GM23338 (cell line): ENCODE measurements at regions not wholly inside any gene's neighbourhood (a gene's known extent, or its start where the extent isn't known, plus 50 kb on each side); places are given as distances from the start of the nearest gene placed in this dataset.

Source experiments
- ATAC-seq: fragments of 200-7000 bp; cut with Tn5 transposase; 3 replicates; pipeline ENCODE4 v1.9.1; 2020
- DNase-seq: peaks from one replicate; pipeline ENCODE4 v3.0.0-alpha.2; 2015; ENCODE audit warnings: low spot score
- H2AFZ ChIP-seq: fragments of 200-600 bp; sonication (generic); 2 replicates; pipeline ENCODE4 v1.8.0; 2016; ENCODE audit warnings: antibody characterized with exemption, mild to moderate bottlenecking, moderate library complexity
- H3F3A ChIP-seq: fragments of 200-600 bp; sonication (generic); replicated peaks from 2 replicates; pipeline ENCODE4 v1.8.0; 2017; ENCODE audit warnings: antibody characterized with exemption, mixed run types, low read depth
- H3K27ac ChIP-seq: fragments of 200-600 bp; sonication (generic); 2 replicates; pipeline ENCODE4 v1.6.1; 2016; ENCODE audit warnings: low read depth
- H3K27me3 ChIP-seq: fragments of 200-600 bp; sonication (generic); 2 replicates; pipeline ENCODE4 v1.8.0; 2016; ENCODE audit warnings: mild to moderate bottlenecking, mixed run types, moderate library complexity; ENCODE audit not compliant: insufficient read depth
- H3K36me3 ChIP-seq: fragments of 200-600 bp; sonication (generic); 2 replicates; pipeline ENCODE4 v1.8.0; 2016; ENCODE audit warnings: mild to moderate bottlenecking; ENCODE audit not compliant: insufficient read depth
- H3K4me1 ChIP-seq: fragments of 200-600 bp; sonication (generic); 2 replicates; pipeline ENCODE4 v1.8.0; 2016; ENCODE audit warnings: mild to moderate bottlenecking, moderate library complexity; ENCODE audit not compliant: insufficient read depth
- H3K4me2 ChIP-seq: fragments of 200-600 bp; sonication (generic); 2 replicates; pipeline ENCODE4 v1.7.1; 2017; ENCODE audit warnings: mixed run types
- H3K4me3 ChIP-seq: fragments of 200-600 bp; sonication (generic); 2 replicates; pipeline ENCODE4 v1.6.1; 2016; ENCODE audit warnings: mixed run types
- H3K79me2 ChIP-seq: fragments of 200-600 bp; sonication (generic); replicated peaks from 2 replicates; pipeline ENCODE4 v1.8.0; 2017; ENCODE audit warnings: mild to moderate bottlenecking; ENCODE audit not compliant: insufficient read depth
- H3K9me2 ChIP-seq: fragments of 200-600 bp; sonication (generic); 2 replicates; pipeline ENCODE4 v1.8.0; 2017; ENCODE audit not compliant: insufficient read depth
- H4K20me1 ChIP-seq: fragments of 200-600 bp; sonication (generic); replicated peaks from 2 replicates; pipeline ENCODE4 v1.8.0; 2017; ENCODE audit warnings: mild to moderate bottlenecking; ENCODE audit not compliant: insufficient read depth
- H3K27ac Mint-ChIP-seq: 2 replicates; pipeline ENCODE4 v1.8.0; 2020; ENCODE audit warnings: inconsistent platforms, mild to moderate bottlenecking, moderate library complexity, mixed read lengths
- H3K27me3 Mint-ChIP-seq: 3 replicates; pipeline ENCODE4 v1.8.0; 2022; ENCODE audit warnings: low read depth, mild to moderate bottlenecking, moderate library complexity, mixed read lengths, inconsistent platforms; ENCODE audit not compliant: insufficient read depth, poor library complexity
- H3K36me3 Mint-ChIP-seq: 3 replicates; pipeline ENCODE4 v1.8.0; 2021; ENCODE audit warnings: low read depth, mild to moderate bottlenecking, inconsistent platforms, moderate library complexity, mixed read lengths
- H3K4me1 Mint-ChIP-seq: 3 replicates; pipeline ENCODE4 v1.8.0; 2020; ENCODE audit warnings: mild to moderate bottlenecking, inconsistent platforms, mixed read lengths
- H3K4me3 Mint-ChIP-seq: 3 replicates; pipeline ENCODE4 v1.8.0; 2021; ENCODE audit warnings: moderate library complexity, mild to moderate bottlenecking, inconsistent platforms, mixed read lengths
- H3K9me3 Mint-ChIP-seq: 3 replicates; pipeline ENCODE4 v1.8.0; 2020; ENCODE audit warnings: moderate library complexity, mild to moderate bottlenecking, inconsistent platforms, mixed read lengths
- CREB1 ChIP-seq: fragments of 250-450 bp; sonication (Bioruptor Pico); IDR thresholded peaks from 2 replicates; pipeline ENCODE4 v1.5.0; 2020; ENCODE audit warnings: low read depth, mild to moderate bottlenecking, moderate library complexity
- EZH2 ChIP-seq: fragments of 200-600 bp; sonication (generic); IDR thresholded peaks from one replicate; pipeline ENCODE4 v1.8.0; 2017; ENCODE audit warnings: antibody characterized with exemption, mild to moderate bottlenecking, low read depth; ENCODE audit not compliant: unreplicated experiment
- JUNB ChIP-seq: IDR thresholded peaks from one replicate; pipeline ENCODE4 v1.6.1; 2016; ENCODE audit warnings: antibody characterized with exemption; ENCODE audit not compliant: unreplicated experiment
- NANOG ChIP-seq: IDR thresholded peaks from 2 replicates; pipeline ENCODE4 v1.6.1; 2016; ENCODE audit warnings: antibody characterized with exemption, borderline replicate concordance
- POLR2AphosphoS5 ChIP-seq: IDR thresholded peaks from 2 replicates; pipeline ENCODE4 v1.6.1; 2016; ENCODE audit warnings: antibody characterized with exemption, low read depth
- REST ChIP-seq: IDR thresholded peaks from one replicate; pipeline ENCODE4 v1.6.1; 2018; ENCODE audit warnings: antibody characterized with exemption; ENCODE audit not compliant: unreplicated experiment
- STAT1 ChIP-seq: IDR thresholded peaks from one replicate; pipeline ENCODE4 v1.6.1; 2016; ENCODE audit warnings: antibody characterized with exemption; ENCODE audit not compliant: unreplicated experiment
- ZNF462 ChIP-seq: fragments of 250-450 bp; sonication (Bioruptor Pico); IDR thresholded peaks from 2 replicates; pipeline ENCODE4 v1.5.0; 2020; ENCODE audit warnings: mild to moderate bottlenecking, moderate library complexity
- TF ChIP-seq, protein P1 (sequence below), 2 experiments: fragments of 200-600 bp in 1 of 2; sonication (generic) in 1 of 2; conservative IDR thresholded peaks; 2 replicates each; pipeline versions ENCODE4 v1.5.1 to v1.6.1; 2016 to 2017; ENCODE audit warnings: antibody characterized with exemption in 2 of 2, low read depth in 2 of 2, mild to moderate bottlenecking in 2 of 2, moderate library complexity in 1 of 2
- TF ChIP-seq, protein P2 (sequence below): IDR thresholded peaks from 2 replicates; pipeline ENCODE4 v1.6.1; 2016; ENCODE audit warnings: antibody characterized with exemption

DNA sequence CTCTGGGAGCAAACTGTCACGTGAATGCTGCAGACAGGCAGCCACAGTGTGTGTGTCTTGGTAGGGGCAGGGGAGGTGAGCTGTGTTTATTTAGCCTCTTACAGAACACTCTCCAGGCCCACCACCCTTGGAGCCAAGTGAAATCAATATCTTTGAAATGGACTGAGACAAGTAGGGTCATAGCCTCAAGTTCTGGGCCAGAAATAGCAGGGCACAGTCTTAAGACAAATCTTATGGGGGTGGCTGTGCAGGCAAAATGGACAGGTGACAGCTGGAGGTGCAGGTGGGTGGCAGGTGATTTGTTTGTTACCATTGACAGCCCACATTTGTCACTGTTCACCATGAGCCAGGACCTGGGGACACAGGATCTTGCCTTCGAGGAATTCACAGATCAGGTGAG, 93.6 kb upstream of the NMNAT3 start (continued):
- TF ChIP-seq ZNF462 (CRISPR knock-in tag) (no peak), JUNB (no peak), EZH2 (no peak), NANOG (no peak), STAT1 (no peak)

- no peak for ATAC-seq
- H3K4me1 ChIP-seq, result no peaks in the 10 kb centered on the region
- H3K4me3 Mint-ChIP-seq, result no peak overlapping the region
- H3F3A ChIP-seq, result no peaks in the 10 kb centered on the region
- H3K36me3 Mint-ChIP-seq, result no peaks in the 10 kb centered on the region
- no peak overlapping the region for H3K27ac Mint-ChIP-seq
- H3K79me2 ChIP-seq, result no peaks in the 10 kb centered on the region
- no peaks in the 10 kb centered on the region for H3K9me2 ChIP-seq
- no peak overlapping the region for H3K27ac ChIP-seq
- H3K27me3 Mint-ChIP-seq, result no peaks in the 10 kb centered on the region
- no peaks in the 10 kb centered on the region for H3K27me3 ChIP-seq
- H3K4me3 ChIP-seq, result no peak overlapping the region
- H3K9me3 Mint-ChIP-seq, result no peaks in the 10 kb centered on the region
- DNase-seq, result no peak
- peaks cover 16% of the 10 kb centered on the region for H3K4me1 Mint-ChIP-seq
- H4K20me1 ChIP-seq, result no peaks in the 10 kb centered on the region
- no peak overlapping the region for H3K4me2 ChIP-seq
- H2AFZ ChIP-seq, result no peak overlapping the region
- no peaks in the 10 kb centered on the region for H3K36me3 ChIP-seq
- TF ChIP-seq, protein P1, sequence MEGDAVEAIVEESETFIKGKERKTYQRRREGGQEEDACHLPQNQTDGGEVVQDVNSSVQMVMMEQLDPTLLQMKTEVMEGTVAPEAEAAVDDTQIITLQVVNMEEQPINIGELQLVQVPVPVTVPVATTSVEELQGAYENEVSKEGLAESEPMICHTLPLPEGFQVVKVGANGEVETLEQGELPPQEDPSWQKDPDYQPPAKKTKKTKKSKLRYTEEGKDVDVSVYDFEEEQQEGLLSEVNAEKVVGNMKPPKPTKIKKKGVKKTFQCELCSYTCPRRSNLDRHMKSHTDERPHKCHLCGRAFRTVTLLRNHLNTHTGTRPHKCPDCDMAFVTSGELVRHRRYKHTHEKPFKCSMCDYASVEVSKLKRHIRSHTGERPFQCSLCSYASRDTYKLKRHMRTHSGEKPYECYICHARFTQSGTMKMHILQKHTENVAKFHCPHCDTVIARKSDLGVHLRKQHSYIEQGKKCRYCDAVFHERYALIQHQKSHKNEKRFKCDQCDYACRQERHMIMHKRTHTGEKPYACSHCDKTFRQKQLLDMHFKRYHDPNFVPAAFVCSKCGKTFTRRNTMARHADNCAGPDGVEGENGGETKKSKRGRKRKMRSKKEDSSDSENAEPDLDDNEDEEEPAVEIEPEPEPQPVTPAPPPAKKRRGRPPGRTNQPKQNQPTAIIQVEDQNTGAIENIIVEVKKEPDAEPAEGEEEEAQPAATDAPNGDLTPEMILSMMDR (conservative IDR thresholded peaks at IDR 0.05; ENCODE audit: low read depth in 2 of 2), result no peak
- TF ChIP-seq EZH2 (no peak), POLR2AphosphoS5 (no peak), CREB1 (CRISPR knock-in tag) (no peak), REST (no peak)
- TF ChIP-seq, protein P2, sequence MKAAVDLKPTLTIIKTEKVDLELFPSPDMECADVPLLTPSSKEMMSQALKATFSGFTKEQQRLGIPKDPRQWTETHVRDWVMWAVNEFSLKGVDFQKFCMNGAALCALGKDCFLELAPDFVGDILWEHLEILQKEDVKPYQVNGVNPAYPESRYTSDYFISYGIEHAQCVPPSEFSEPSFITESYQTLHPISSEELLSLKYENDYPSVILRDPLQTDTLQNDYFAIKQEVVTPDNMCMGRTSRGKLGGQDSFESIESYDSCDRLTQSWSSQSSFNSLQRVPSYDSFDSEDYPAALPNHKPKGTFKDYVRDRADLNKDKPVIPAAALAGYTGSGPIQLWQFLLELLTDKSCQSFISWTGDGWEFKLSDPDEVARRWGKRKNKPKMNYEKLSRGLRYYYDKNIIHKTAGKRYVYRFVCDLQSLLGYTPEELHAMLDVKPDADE, result no peak
Observed at GRCh38 chr3:139770577-139770976, 92.8 kb upstream of the NMNAT3 start.
